ENCODE measurements at regions not wholly inside any gene's neighbourhood (a gene's known extent, or its start where the extent isn't known, plus 50 kb on each side); places are given as distances from the start of the nearest gene placed in this dataset.

- H3K9ac ChIP-seq (ENCODE audit: insufficient read depth in 1 of 2, low read depth in 2 of 2, low read length in 2 of 2), result no peak overlapping the region
- H3K9me1 ChIP-seq (ENCODE audit: control insufficient read depth, insufficient read depth, low read length), result no peaks in the 10 kb centered on the region
- FAIRE-seq, result no peak
- 3% methylated on average over 3 of the region's 3 CpGs for WGBS (ENCODE audit: insufficient coverage, low coverage, missing lambda C conversion rate)
- H3K9me3 ChIP-seq (replicated peaks; ENCODE audit: control insufficient read depth, insufficient read depth, low read depth, low read length), result no peaks in the 10 kb centered on the region; the same call in 1 of the 2 replicates
- H3K27me3 ChIP-seq (ENCODE audit: control insufficient read depth in 2 of 2, insufficient read depth in 2 of 2, low read length in 2 of 2), result no peaks in the 10 kb centered on the region
- H2AFZ ChIP-seq (ENCODE audit: low read depth, low read length), result no peak overlapping the region
- BruUV-seq (replicated peaks), result no TSS peak
- no peaks in the 10 kb centered on the region for H4K20me1 ChIP-seq (replicated peaks; ENCODE audit: control insufficient read depth, insufficient read depth, low read length)
- no peak for ATAC-seq
- no peak overlapping the region for H3K4me3 ChIP-seq
- POLR2A ChIA-PET, result no interaction called here
- no peak overlapping the region for H3K4me2 ChIP-seq (ENCODE audit: insufficient read depth, low read length)
- no peaks in the 10 kb centered on the region for H3K79me2 ChIP-seq (ENCODE audit: control insufficient read depth, insufficient read depth, low read length)
- DNase-seq (ENCODE audit: extremely low read depth in 1 of 4, low spot score in 3 of 4), result no peak
- H3K27ac ChIP-seq (ENCODE audit: extremely low read depth, low read depth, low read length), result no peak overlapping the region
- in situ Hi-C loops (cut with MboI), result no loop called here
- no peaks in the 10 kb centered on the region for H3K36me3 ChIP-seq (ENCODE audit: control insufficient read depth, insufficient read depth, low read length)
- intact Hi-C loops (cut with micrococcal nuclease), result no loop called here
- H3K4me1 ChIP-seq (replicated peaks in 1 of 2; ENCODE audit: control insufficient read depth in 2 of 2, insufficient read depth in 2 of 2, low read length in 2 of 2), result no peaks in the 10 kb centered on the region
- no peak for TF ChIP-seq U2AF2 (optimal IDR thresholded peaks at IDR 0.05; ENCODE audit: low read depth, low read length)
- TF ChIP-seq SAFB2 (IDR thresholded peaks at IDR 0.05; ENCODE audit: borderline replicate concordance, low read depth, low read length, severe bottlenecking), result no peak
- TF ChIP-seq WHSC1 (IDR thresholded peaks at IDR 0.05; ENCODE audit: low read length), result no peak
- TF ChIP-seq HNRNPK (IDR thresholded peaks at IDR 0.05; ENCODE audit: low read depth, low read length, poor library complexity, severe bottlenecking), result peak; percentile 89
- TF ChIP-seq RNF219 (CRISPR knock-in tag; IDR thresholded peaks at IDR 0.05), result no peak
- TF ChIP-seq ZKSCAN1 (IDR thresholded peaks at IDR 0.05; ENCODE audit: low read depth, low read length), result no peak
- TF ChIP-seq ZNF232 (CRISPR knock-in tag; IDR thresholded peaks at IDR 0.05), result no peak
- no peak for TF ChIP-seq DEAF1 (CRISPR knock-in tag; IDR thresholded peaks at IDR 0.05)
- no peak for TF ChIP-seq ZNF324 (CRISPR knock-in tag; IDR thresholded peaks at IDR 0.05)
- peak; percentile 56 for TF ChIP-seq PCBP2 (IDR thresholded peaks at IDR 0.05; ENCODE audit: low read depth, low read length, poor library complexity, severe bottlenecking)
- no peak for TF ChIP-seq MITF (IDR thresholded peaks at IDR 0.05)
- TF ChIP-seq ARHGAP35 (IDR thresholded peaks at IDR 0.05; ENCODE audit: partially characterized antibody), result no peak
- TF ChIP-seq ZNF175 (CRISPR knock-in tag; IDR thresholded peaks at IDR 0.05; ENCODE audit: low read depth), result no peak
- CTCF ChIA-PET (ENCODE audit: low intra/inter-chr PET ratio), result no interaction called here
Measured at GRCh38 chr7:89559596-89559995, 594.7 kb upstream of the STEAP1 start.

Data from K562 (cell line).